ENCODE measurements at regions not wholly inside any gene's neighbourhood (a gene's known extent, or its start where the extent isn't known, plus 50 kb on each side); places are given as distances from the start of the nearest gene placed in this dataset.

GRCh38 chr10:36647540-36647939 lies 477.9 kb upstream of the ANKRD30A start:
- Histone ChIP-seq H3K4me3 (no peak overlapping the region), H3K27me3 (no peaks in the 10 kb centered on the region), H3K36me3 (no peaks in the 10 kb centered on the region), H3K27ac (no peak overlapping the region), H3K9me3 (no peaks in the 10 kb centered on the region), H3K4me1 (no peaks in the 10 kb centered on the region)
- no peak for TF ChIP-seq CTCF (IDR thresholded peaks at IDR 0.05)
- DNase-seq (ENCODE audit: low spot score) = no peak

- Histone ChIP-seq H3K4me1 (no peaks in the 10 kb centered on the region), H3K27me3 (no peaks in the 10 kb centered on the region), H3K36me3 (no peaks in the 10 kb centered on the region), H3K9me3 (no peaks in the 10 kb centered on the region), H3K4me3 (no peak overlapping the region), H3K27ac (no peak overlapping the region)
- TF ChIP-seq CTCF (IDR thresholded peaks at IDR 0.05) = no peak
- no peak for DNase-seq (ENCODE audit: low spot score)
Measured at GRCh38 chr10:36640626-36641025, 484.8 kb upstream of the ANKRD30A start.

- DNase-seq (ENCODE audit: low spot score) = no peak
Measured at GRCh38 chr10:36638462-36639155, 486.8 kb upstream of the ANKRD30A start.

GRCh38 chr10:36636879-36637278 lies 488.5 kb upstream of the ANKRD30A start:
- Histone ChIP-seq H3K4me3 (no peak overlapping the region), H3K27me3 (no peaks in the 10 kb centered on the region), H3K36me3 (no peaks in the 10 kb centered on the region), H3K4me1 (no peaks in the 10 kb centered on the region), H3K9me3 (no peaks in the 10 kb centered on the region), H3K27ac (no peak overlapping the region)
- DNase-seq (ENCODE audit: low spot score) = no peak
- TF ChIP-seq CTCF (IDR thresholded peaks at IDR 0.05) = no peak

More at GRCh38 chr10:36638462-36639155, 486.8 kb upstream of the ANKRD30A start:
- no peak for TF ChIP-seq CTCF (IDR thresholded peaks at IDR 0.05)
- no peak overlapping the region for H3K27ac ChIP-seq
- no peaks in the 10 kb centered on the region for H3K36me3 ChIP-seq
- H3K4me1 ChIP-seq = no peaks in the 10 kb centered on the region
- no peaks in the 10 kb centered on the region for H3K27me3 ChIP-seq
- no peak overlapping the region for H3K4me3 ChIP-seq
- no peaks in the 10 kb centered on the region for H3K9me3 ChIP-seq

GRCh38 chr10:36636285-36636839 lies 489.0 kb upstream of the ANKRD30A start:
- H3K9me3 ChIP-seq = no peaks in the 10 kb centered on the region
- no peak for DNase-seq (ENCODE audit: low spot score)
- no peak overlapping the region for H3K27ac ChIP-seq
- no peaks in the 10 kb centered on the region for H3K36me3 ChIP-seq
- TF ChIP-seq CTCF (IDR thresholded peaks at IDR 0.05) = no peak
- H3K27me3 ChIP-seq = no peaks in the 10 kb centered on the region
- H3K4me3 ChIP-seq = no peak overlapping the region
- H3K4me1 ChIP-seq = no peaks in the 10 kb centered on the region

- Histone ChIP-seq H3K27me3 (no peaks in the 10 kb centered on the region), H3K9me3 (no peaks in the 10 kb centered on the region), H3K36me3 (no peaks in the 10 kb centered on the region), H3K27ac (no peak overlapping the region), H3K4me1 (no peaks in the 10 kb centered on the region), H3K4me3 (no peak overlapping the region)
- DNase-seq (ENCODE audit: low spot score) = no peak
- TF ChIP-seq CTCF (IDR thresholded peaks at IDR 0.05) = no peak
Measured at GRCh38 chr10:36634916-36635315, 490.5 kb upstream of the ANKRD30A start.

Measured in right atrium auricular region (tissue), 2 donors.